PC-9 (cell line): ENCODE measurements at regions not wholly inside any gene's neighbourhood (a gene's known extent, or its start where the extent isn't known, plus 50 kb on each side); places are given as distances from the start of the nearest gene placed in this dataset.

Experiments
- EZH2 ChIP-seq: fragments of 200-600 bp; sonication (generic); IDR thresholded peaks from 2 replicates; pipeline ENCODE4 v1.8.0; 2017; ENCODE audit warnings: antibody characterized with exemption, low read depth
- TF ChIP-seq, protein P1 (sequence below): fragments of 200-600 bp; sonication (generic); conservative IDR thresholded peaks from 2 replicates; pipeline ENCODE4 v1.6.1; 2017; ENCODE audit warnings: mixed run types, antibody characterized with exemption, mild to moderate bottlenecking, moderate library complexity

DNA sequence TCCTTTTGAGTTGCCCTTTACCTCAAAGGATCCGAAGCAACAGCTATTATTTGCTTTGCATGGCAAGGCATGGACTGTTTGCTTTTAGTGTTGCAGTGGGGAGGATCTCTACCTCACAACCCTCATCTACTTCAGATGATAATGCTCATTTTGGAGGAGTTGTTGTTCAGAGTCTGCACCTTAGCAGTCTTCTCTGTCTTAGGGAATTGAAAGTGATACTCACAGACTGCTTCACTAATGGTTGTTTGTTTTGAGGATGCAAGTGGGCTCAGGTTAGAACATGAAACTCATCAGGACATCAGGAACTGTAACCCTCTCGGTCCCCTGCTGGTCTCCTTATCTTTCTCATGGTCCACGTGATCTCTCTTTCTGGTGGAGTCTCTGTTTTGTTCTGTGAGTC, 172.9 kb upstream of the ANKH start:
- TF ChIP-seq, protein P1, sequence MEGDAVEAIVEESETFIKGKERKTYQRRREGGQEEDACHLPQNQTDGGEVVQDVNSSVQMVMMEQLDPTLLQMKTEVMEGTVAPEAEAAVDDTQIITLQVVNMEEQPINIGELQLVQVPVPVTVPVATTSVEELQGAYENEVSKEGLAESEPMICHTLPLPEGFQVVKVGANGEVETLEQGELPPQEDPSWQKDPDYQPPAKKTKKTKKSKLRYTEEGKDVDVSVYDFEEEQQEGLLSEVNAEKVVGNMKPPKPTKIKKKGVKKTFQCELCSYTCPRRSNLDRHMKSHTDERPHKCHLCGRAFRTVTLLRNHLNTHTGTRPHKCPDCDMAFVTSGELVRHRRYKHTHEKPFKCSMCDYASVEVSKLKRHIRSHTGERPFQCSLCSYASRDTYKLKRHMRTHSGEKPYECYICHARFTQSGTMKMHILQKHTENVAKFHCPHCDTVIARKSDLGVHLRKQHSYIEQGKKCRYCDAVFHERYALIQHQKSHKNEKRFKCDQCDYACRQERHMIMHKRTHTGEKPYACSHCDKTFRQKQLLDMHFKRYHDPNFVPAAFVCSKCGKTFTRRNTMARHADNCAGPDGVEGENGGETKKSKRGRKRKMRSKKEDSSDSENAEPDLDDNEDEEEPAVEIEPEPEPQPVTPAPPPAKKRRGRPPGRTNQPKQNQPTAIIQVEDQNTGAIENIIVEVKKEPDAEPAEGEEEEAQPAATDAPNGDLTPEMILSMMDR, result no peak
- no peak for TF ChIP-seq EZH2
